ENCODE measurements at regions not wholly inside any gene's neighbourhood (a gene's known extent, or its start where the extent isn't known, plus 50 kb on each side); places are given as distances from the start of the nearest gene placed in this dataset.
A peak's percentile ranks its signal among the peaks of the same experiment; 100 is the strongest.

DNA sequence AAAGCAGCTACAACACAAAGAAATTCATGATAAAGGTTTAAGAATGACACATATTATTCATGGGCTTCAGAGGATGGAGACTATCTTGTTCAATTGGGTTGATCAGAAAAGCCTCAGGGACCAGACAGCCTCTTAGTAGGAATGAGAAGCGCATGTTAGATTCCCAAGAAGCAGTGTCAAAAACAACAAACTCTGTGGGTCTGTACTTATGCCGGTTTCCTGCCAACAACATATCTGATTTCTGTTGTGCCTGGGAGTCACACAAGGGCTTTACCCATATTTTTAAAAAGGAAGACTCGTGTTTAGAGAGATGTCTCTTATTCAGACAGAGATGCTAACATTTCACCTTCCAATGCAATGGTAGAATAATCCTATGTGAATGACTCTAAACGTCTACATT is 2180.6 kb upstream of the CELF4 start:
- no peak for DNase-seq (ENCODE audit: low read depth)
- no peak overlapping the region for H3K4me3 ChIP-seq (ENCODE audit: low read depth, low read length)
- TF ChIP-seq, protein P1, sequence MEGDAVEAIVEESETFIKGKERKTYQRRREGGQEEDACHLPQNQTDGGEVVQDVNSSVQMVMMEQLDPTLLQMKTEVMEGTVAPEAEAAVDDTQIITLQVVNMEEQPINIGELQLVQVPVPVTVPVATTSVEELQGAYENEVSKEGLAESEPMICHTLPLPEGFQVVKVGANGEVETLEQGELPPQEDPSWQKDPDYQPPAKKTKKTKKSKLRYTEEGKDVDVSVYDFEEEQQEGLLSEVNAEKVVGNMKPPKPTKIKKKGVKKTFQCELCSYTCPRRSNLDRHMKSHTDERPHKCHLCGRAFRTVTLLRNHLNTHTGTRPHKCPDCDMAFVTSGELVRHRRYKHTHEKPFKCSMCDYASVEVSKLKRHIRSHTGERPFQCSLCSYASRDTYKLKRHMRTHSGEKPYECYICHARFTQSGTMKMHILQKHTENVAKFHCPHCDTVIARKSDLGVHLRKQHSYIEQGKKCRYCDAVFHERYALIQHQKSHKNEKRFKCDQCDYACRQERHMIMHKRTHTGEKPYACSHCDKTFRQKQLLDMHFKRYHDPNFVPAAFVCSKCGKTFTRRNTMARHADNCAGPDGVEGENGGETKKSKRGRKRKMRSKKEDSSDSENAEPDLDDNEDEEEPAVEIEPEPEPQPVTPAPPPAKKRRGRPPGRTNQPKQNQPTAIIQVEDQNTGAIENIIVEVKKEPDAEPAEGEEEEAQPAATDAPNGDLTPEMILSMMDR (IDR thresholded peaks at IDR 0.05; ENCODE audit: insufficient read depth, low read depth, low read length), result no peak

DNA sequence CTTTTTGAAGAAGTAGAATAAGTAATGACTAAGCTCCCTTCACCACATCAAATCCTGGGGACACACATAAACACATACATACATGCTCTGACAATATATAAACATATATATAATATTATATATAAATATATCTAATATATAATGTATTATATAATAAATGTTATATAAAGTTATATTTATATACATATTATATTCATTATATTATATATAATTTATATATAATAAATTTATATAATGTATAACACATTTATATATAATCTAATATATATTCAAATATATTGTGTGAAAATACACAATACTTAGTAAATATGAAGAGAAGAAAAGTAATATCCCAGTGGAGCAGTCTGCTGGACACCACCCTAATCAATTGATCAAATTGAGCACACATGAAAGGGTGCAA is 2177.9 kb upstream of the CELF4 start:
- no peak for DNase-seq (ENCODE audit: low read depth)
- TF ChIP-seq, protein P1 (IDR thresholded peaks at IDR 0.05; ENCODE audit: insufficient read depth, low read depth, low read length), result no peak
- no peak overlapping the region for H3K4me3 ChIP-seq (ENCODE audit: low read depth, low read length)

DNA sequence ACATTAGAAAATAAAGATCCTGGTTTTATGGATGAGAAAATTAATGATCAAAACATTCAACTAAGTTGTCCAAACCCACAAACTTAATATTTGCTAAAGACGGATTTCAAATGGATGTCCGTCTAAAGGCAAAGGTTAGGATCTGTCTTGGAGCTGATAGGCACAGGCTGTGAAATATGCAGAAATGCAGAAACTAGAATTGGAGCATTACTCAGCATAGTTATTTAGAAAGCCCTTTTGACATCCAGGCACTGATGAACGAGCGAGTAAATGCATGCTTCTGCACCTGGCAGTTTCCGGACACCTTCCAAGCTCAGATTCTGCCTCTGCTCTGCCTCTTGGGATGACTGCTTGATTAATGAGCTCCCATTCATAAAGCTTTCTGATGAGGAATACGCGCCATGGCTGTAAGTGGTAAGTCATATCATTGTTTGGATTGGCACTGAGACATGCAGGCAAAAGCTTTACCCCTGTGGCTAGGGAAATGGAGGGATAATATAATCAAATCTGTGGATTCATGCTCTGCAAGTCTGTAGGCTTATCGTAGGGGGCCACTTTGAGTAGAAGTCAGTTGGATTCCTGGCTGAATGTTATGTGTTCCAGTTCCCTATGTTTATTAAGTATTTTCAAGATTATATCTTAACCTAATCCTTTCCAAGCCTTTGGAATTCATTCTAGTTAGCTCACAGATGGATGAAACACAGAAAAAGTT is 2176.3 kb upstream of the CELF4 start:
- no peak overlapping the region for H3K4me3 ChIP-seq (ENCODE audit: low read depth, low read length)
- TF ChIP-seq, protein P1 (IDR thresholded peaks at IDR 0.05; ENCODE audit: insufficient read depth, low read depth, low read length), result no peak
- peak; percentile 81 for DNase-seq (ENCODE audit: low read depth)

DNA sequence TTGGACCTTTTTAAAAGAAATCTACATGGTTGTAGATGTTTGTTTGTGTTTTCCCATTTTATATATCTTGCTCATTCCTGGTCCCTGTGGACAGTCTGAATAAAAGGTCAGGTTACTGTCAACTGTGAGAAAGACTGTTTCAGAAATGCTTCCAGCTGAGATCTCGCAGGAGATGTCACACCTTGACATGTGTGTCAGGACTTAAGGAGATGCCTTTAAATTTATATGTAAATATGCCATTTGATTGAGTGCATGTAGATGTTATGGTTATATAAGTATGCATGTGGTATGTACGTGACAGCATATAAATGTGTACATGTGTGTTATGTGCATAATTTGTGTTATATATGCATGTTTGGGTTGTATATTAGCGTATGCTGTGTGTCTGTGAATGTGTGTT is 2172.3 kb upstream of the CELF4 start:
- DNase-seq (ENCODE audit: low read depth), result no peak
- H3K4me3 ChIP-seq (ENCODE audit: low read depth, low read length), result no peak overlapping the region
- TF ChIP-seq, protein P1 (IDR thresholded peaks at IDR 0.05; ENCODE audit: insufficient read depth, low read depth, low read length), result no peak

DNA sequence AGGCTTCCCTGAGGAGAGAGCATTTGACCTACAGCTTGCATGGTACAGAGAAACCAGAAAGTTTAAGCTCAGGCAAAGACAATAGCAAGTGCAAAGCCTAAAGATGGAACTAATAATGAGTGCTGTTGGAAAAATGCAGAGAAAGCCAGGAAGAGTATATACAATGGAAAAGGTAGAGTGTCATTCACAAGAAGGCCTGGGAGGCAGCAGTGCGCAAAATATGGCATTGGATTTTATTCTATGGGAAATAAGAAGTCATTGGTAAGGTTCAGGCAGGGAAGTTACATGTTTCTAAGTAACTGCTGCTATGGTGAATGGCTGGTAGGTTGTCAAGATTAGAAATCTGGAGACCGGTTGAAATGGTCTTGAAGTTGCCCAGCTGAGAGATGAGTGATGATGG is 2167.3 kb upstream of the CELF4 start:
- DNase-seq (ENCODE audit: low read depth), result no peak
- TF ChIP-seq, protein P1 (IDR thresholded peaks at IDR 0.05; ENCODE audit: insufficient read depth, low read depth, low read length), result peak; percentile 11
- no peak overlapping the region for H3K4me3 ChIP-seq (ENCODE audit: low read depth, low read length)

DNA sequence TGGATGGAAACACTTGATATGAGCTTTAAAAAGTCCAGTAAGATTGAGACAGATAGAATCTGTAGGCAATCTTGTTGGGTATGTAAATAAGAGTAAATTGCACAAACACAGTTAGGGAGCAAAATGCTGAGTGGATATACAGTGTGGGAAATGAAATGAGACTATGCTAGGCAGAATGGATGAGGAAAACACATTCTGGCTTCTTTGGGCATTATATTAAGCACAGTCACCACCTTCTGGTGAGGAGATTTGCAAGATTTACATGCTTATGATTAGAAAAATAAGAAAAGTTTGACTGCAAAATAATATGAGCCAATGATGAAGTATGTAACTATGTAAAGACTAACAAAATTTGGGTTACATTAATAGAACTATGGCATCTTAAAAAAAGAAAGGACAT is 2165.0 kb upstream of the CELF4 start:
- TF ChIP-seq, protein P1 (IDR thresholded peaks at IDR 0.05; ENCODE audit: insufficient read depth, low read depth, low read length), result no peak
- H3K4me3 ChIP-seq (ENCODE audit: low read depth, low read length), result no peak overlapping the region
- DNase-seq (ENCODE audit: low read depth), result no peak

DNA sequence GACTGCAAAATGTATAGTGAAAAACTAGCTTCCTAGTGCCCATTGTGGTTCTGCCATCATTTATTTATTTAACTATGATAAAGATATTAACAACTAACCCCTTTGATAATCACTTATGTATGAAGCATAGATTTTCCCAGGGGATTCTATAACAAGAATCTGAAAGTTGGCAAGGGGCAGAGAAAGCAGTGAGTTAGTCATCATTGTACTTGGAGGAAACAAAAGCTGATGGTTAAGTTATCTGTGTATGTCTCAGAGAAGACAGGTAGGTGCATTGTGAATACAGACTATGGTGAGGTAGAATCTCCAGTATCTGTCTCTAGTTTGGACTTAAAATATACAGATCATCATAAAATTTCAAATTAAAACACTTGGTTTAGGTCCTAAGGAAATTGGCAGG is 2159.1 kb upstream of the CELF4 start:
- H3K4me3 ChIP-seq (ENCODE audit: low read depth, low read length), result no peak overlapping the region
- no peak for DNase-seq (ENCODE audit: low read depth)
- TF ChIP-seq, protein P1 (IDR thresholded peaks at IDR 0.05; ENCODE audit: insufficient read depth, low read depth, low read length), result no peak

All from fibroblast of villous mesenchyme (primary cell).